DND-41 (cell line): ENCODE measurements at regions not wholly inside any gene's neighbourhood (a gene's known extent, or its start where the extent isn't known, plus 50 kb on each side); places are given as distances from the start of the nearest gene placed in this dataset.

ENCODE experiments used
- CTCF ChIP-seq: IDR thresholded peaks from 2 replicates; pipeline ENCODE4 v1.5.1; 2012; ENCODE audit warnings: borderline replicate concordance, low read length, moderate library complexity, mild to moderate bottlenecking; ENCODE audit not compliant: poor library complexity, severe bottlenecking; ENCODE audit errors: extremely low read depth
- EZH2 ChIP-seq: IDR thresholded peaks from 3 replicates; pipeline ENCODE4 v1.6.1; 2012; ENCODE audit warnings: borderline replicate concordance, low read depth, mild to moderate bottlenecking, moderate library complexity, low read length, inconsistent platforms; ENCODE audit not compliant: severe bottlenecking

- TF ChIP-seq CTCF (no peak), EZH2 (no peak)
Measured at GRCh38 chr14:38547961-38548490, 292.1 kb upstream of the CLEC14A start.
